Astrocyte of the hippocampus (primary cell): ENCODE measurements at regions not wholly inside any gene's neighbourhood (a gene's known extent, or its start where the extent isn't known, plus 50 kb on each side); places are given as distances from the start of the nearest gene placed in this dataset.
A peak's percentile ranks its signal among the peaks of the same experiment; 100 is the strongest.

Experiments
- DNase-seq: peaks from one replicate; pipeline ENCODE4 v3.0.0; 2011; ENCODE audit warnings: low read depth, low spot score

DNA sequence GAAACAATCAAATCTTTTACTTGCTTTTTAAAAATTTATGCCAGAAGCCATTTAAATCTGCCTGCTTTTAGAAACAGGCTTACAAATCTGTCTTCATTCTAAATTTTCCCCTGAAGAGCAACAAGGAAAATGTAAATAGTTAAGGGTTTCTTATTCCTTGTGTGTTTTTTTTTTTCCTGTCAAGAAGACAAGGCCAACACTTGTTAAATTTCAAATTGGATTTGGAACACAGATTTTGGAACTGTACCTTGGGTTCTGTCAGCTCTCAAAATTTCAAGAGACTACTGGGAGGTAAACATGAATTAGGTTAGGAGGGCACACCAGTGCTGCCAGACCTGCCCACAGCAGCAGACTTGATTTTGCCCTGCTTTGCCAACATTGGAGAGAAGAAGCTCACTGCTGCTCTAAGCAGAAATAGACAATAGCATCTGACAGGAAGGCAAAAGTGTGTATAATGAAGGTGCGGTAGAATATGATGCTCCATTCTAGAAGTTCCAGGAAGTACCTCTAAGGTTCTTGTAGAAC is 121.7 kb downstream of the NHLRC3 start:
- no peak for DNase-seq

GRCh38 chr13:39167018-39167417 is 128.8 kb downstream of the NHLRC3 start:
- no peak for DNase-seq

- no peak for DNase-seq
These were observed 132.5 kb downstream of the NHLRC3 start for GRCh38 chr13:39170711-39171110.

GRCh38 chr13:39185326-39185725 is 147.1 kb downstream of the NHLRC3 start:
- no peak for DNase-seq

- DNase-seq: no peak
These were observed 148.1 kb downstream of the NHLRC3 start for GRCh38 chr13:39186205-39186875.

DNA sequence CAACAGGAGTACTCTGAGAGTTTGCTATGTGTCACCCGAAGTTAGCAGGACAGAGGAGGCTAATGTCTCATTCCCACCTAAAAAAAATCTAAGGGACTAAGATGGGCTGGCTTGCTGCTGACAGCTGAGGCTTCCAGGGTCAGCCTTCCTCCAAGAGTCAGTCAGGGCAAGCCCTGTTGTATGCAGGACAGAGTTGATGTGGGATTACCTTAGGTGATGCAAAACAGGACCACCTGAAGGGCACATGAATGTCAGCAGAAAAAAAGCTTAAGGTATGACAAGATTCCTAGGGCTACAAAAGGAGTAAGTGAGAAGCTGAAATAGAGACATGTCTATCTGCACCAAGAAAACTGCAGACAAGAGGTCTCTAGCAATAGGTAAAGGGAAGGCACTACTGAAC is 151.5 kb downstream of the NHLRC3 start:
- no peak for DNase-seq

- DNase-seq: no peak
These were observed 158.8 kb downstream of the NHLRC3 start for GRCh38 chr13:39196965-39197646.

- no peak for DNase-seq
These were observed 159.4 kb downstream of the NHLRC3 start for GRCh38 chr13:39197647-39198007.

GRCh38 chr13:39200249-39200910 is 162.1 kb downstream of the NHLRC3 start:
- DNase-seq: no peak

- no peak for DNase-seq
These were observed 162.9 kb downstream of the NHLRC3 start for GRCh38 chr13:39201180-39201579.

- no peak for DNase-seq
These were observed 164.5 kb downstream of the NHLRC3 start for GRCh38 chr13:39202746-39203145.

GRCh38 chr13:39208636-39209035 is 170.4 kb downstream of the NHLRC3 start:
- DNase-seq: no peak

DNA sequence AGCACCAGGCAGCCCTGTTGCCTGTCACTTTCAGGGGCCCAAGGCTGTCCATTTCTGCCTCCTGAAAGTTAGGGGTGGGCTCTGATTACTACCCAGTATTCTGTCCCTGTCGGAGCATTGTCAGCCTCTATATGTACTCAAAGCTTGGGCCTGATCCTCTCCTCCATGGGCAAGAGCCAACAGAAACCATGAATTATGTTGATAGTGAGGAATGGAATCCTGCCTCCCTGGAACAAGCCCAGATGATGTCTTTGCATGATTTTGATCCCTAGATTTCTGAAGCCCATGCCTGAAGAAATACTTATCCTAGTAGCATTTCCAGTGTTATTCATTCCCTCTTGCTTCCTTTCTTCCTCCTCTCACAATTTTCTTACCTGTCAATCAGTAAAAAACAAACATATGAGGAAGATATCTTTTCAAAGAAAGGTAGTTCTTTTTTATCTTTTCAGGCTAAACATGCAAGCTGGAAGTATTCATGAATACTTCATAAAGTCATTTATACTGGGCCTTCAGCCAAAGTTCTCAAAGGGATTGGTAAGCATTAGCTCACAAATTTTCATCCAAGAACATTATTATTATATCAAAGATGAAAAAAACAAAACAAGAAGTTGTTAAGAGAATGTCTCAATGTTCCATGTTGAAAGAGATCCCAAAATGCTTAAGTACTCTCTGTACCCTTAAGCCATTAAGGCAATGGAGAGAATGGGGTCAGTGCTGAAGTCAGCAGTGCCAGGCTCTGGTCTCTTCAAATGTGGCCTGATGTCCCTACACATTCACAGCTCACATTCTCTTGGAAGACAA is 171.7 kb downstream of the NHLRC3 start:
- peak; percentile 38 for DNase-seq

DNA sequence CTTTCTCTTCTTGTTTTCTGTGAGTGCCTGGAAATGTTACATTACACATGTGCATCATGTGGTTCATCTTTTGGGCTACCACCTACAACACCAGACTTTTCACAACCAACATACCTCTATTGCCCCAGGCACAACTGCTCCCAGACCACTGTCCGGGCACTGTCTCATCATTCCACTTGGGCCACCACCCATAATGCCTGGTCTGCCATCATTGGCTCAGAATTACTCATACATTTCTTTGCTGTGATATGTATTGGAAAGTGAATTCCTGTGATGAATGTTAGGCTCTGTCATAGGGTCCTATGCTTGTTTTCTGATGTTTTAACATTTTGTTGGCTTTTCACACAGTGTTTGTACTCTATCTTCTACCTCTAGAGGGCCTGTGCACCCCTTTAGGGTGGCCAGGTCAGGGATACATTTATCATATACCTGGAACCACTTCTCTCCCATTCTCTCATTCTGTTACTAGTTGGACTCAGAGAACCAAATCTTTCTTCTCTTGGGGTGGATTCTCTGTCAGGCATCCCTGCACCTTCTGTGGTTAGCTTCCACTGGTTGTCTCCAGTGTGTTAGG is 172.8 kb downstream of the NHLRC3 start:
- DNase-seq: no peak

GRCh38 chr13:39215971-39216370 is 177.7 kb downstream of the NHLRC3 start:
- no peak for DNase-seq

DNA sequence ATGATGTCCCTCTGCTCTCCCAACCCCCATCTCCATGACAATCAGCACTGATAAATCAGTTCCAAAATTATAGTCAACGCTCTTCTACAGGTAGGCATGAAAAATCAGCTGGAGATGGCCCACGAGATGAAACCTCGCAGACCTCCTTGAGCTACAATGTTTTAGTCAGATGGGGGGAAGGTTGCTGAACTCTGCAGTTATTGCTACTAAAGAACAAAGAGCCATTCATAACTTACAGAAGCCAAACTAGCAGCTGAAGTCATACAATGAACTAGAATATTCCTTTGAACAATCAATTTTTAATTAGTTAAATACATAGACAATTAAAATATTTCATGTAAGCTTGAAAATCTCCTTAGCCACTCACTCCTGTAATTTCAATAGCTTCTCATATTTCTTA is 179.2 kb downstream of the NHLRC3 start:
- DNase-seq: no peak

DNA sequence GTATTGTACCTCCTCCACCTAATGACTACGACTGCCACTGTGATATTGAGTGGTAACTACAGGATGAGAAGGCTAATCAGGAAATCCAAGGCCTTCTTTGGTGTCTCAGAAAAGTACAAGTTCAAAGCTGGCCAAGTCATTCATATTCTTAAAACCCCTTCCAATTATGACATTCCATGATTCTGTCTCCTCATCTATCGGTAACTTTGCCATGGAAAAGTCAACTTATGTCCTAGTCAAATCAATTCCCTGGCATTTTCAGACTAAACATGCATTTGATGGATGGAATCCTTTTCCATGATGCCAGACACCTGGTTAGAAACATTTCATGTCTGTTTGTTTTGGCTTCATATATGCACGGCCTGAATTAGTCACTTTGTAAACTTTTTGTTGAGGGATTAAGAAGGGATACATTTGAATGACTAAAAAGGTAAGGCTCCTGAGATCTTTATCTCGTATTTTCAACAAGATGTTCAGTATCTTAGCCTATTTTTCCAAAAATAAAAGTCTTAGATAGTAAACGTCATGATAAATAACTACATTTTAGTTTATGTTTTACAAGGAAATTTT is 186.5 kb downstream of the NHLRC3 start:
- DNase-seq: peak; percentile 24

DNA sequence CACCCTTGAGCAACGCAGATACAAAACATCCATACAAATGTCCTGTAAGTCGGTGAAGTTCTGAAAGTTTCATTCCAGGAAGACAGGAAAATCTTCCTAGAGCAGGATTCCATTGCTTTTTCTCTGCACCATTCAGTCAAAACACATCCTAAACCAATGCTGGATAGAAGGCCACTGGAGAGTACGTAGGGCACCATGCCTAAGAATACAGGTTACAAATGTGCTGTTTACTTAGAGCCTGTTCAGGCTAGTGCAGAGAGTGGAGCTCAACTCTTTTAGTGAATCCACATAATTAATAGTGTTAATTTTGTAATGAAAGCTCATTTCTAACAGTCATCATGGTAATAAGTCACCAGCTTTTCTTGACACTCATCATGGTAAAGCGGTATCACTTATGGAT is 187.6 kb downstream of the NHLRC3 start:
- no peak for DNase-seq

DNA sequence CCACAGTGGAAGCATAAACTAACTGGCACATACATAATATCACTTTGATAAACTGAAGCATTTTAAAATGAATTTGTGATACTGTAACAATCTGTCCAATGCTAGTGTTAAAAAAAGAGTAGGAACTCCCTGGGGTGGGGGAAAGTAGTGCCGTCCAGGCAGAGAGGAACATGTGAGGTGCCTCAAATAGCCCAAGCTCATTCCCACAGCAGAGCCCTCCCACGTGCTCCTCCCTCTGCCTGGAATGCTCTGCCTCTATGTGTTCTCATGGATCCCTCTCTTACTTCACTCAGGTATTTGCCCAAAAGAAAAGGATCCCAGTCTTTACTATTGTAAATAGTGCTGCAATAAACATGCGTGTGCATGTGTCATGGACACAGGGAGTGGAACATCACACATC is 188.1 kb downstream of the NHLRC3 start:
- DNase-seq: no peak

DNA sequence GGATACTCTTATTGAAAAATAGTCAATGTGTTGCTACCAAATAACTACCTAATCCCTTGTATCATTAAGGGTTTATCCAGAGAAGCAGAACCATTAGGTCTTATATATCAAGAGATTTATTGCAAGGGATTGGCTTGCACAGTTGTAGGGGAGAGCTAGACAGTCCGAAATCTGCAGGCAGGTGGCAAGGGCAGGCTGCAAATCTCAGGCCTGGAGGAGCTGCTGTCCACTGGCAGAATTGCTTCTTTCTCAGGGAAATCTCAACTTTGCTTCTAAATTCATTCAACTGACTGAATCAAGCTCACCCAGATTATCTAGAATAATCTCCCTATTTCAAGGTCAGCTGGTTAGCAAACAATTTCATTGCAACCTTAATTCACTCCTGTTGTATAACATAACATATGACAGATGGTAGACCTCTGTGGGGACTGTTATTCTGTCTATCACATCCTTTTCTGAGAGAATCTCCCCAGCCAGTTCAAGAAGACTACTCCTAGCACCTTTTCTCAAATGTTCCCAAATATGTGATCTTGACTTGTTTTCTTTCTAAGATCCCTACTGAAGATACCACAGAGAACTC is 194.2 kb downstream of the NHLRC3 start:
- no peak for DNase-seq

GRCh38 chr13:39232999-39233398 is 194.7 kb downstream of the NHLRC3 start:
- DNase-seq: no peak
